HG02884 (cell line): ENCODE measurements at regions not wholly inside any gene's neighbourhood (a gene's known extent, or its start where the extent isn't known, plus 50 kb on each side); places are given as distances from the start of the nearest gene placed in this dataset.

Source experiments
- ATAC-seq: cut with Tn5 transposase; IDR thresholded peaks from one replicate; pipeline ENCODE4 v1.9.1; 2021; ENCODE audit warnings: mild to moderate bottlenecking, moderate library complexity; ENCODE audit not compliant: unreplicated experiment

- no peak for ATAC-seq
These were observed 170.5 kb downstream of the GPX5 start for GRCh38 chr6:28696167-28696566.

GRCh38 chr6:28696682-28697081, 171.0 kb downstream of the GPX5 start:
- ATAC-seq: no peak

GRCh38 chr6:28707387-28708282, 182.0 kb downstream of the GPX5 start:
- ATAC-seq: no peak

GRCh38 chr6:28709478-28710349, 184.0 kb downstream of the GPX5 start:
- ATAC-seq: no peak

- no peak for ATAC-seq
These were observed 184.9 kb downstream of the GPX5 start for GRCh38 chr6:28710466-28711191.

GRCh38 chr6:28711325-28711724, 185.6 kb downstream of the GPX5 start:
- no peak for ATAC-seq

GRCh38 chr6:28711788-28712341, 186.2 kb downstream of the GPX5 start:
- no peak for ATAC-seq

- no peak for ATAC-seq
These were observed 187.3 kb downstream of the GPX5 start for GRCh38 chr6:28712982-28713381.

- ATAC-seq: no peak
These were observed 193.7 kb downstream of the GPX5 start for GRCh38 chr6:28719275-28719940.

GRCh38 chr6:28720357-28721231, 194.9 kb downstream of the GPX5 start:
- ATAC-seq: no peak

GRCh38 chr6:28721372-28721771, 195.7 kb downstream of the GPX5 start:
- ATAC-seq: no peak

- ATAC-seq: no peak
These were observed 198.7 kb downstream of the GPX5 start for GRCh38 chr6:28724395-28724794.

GRCh38 chr6:28725274-28725809, 198.4 kb downstream of the TRIM27 start:
- ATAC-seq: no peak

GRCh38 chr6:28725890-28726348, 197.9 kb downstream of the TRIM27 start:
- ATAC-seq: no peak

GRCh38 chr6:28726569-28727309, 197.0 kb downstream of the TRIM27 start:
- ATAC-seq: no peak

- no peak for ATAC-seq
These were observed 196.1 kb downstream of the TRIM27 start for GRCh38 chr6:28727559-28728211.

GRCh38 chr6:28729501-28730402, 194.0 kb downstream of the TRIM27 start:
- ATAC-seq: no peak
